Lung microvascular endothelial cell (primary cell): ENCODE measurements at regions not wholly inside any gene's neighbourhood (a gene's known extent, or its start where the extent isn't known, plus 50 kb on each side); places are given as distances from the start of the nearest gene placed in this dataset.
"Not testable (repeated sequence)": the region's sequence is repeated elsewhere in the genome, so short reads cannot be mapped to it uniquely, and the experiment has no call there.

Source experiments
- DNase-seq, 2 donors: peaks; one replicate each; pipeline versions ENCODE4 v3.0.0 to v3.0.0-alpha.2; 2010; ENCODE audit warnings: low read depth in 2 of 2

DNA sequence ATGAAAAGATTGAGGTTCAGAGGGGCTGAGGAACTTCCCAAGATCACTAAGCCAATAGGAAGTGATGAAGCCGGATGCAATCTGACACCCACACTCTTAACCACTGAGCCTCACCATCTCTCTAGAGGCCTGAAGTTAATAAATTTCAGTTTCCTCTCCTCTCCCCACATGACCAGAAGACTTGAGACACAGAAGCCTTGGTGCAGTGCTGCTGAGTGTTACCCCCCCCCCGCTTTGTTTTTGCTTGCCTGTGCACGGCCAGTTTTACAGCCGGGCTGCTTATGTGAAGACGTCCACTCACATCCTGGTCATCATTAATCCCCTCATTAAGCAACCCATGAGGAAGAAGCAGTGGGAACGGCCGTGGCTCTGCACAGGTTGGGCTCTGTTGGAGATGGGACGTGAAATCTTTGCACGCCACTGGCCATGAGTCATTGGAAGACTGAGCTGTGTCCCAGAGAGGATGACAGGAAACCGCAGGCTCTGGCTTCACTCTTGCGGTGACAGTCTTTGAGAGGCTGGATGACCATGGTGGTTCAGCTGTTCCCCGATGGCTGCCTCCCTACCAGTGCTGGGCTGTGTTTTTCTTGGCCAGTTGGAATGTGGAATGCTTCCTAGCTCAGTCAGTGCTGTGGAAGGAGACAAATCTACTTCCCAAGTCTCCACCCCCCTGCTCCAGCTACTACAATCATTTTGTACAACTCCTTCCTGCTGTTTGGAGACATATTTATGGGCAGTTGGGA lies 232.6 kb upstream of the LRTM1 start:
- no peak for DNase-seq

DNA sequence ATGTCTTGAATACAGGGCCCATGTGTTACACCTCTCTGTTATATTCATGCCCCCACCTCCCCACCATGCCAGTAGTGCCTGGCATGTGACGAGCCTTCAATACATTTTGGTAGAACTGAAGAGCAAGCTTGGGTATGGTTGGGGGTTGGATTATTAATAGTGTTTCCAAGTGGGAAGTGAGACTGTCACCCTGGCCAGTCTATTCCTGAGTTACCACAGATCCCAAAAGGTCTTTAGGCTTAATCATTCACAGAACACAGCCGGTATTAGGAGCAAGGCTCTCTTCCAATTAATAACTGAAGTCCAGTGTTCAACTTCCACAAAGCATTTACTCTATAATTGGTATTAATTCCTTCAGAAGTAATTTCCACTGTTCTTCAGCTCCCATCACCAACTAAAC lies 231.9 kb upstream of the LRTM1 start:
- no peak for DNase-seq

DNA sequence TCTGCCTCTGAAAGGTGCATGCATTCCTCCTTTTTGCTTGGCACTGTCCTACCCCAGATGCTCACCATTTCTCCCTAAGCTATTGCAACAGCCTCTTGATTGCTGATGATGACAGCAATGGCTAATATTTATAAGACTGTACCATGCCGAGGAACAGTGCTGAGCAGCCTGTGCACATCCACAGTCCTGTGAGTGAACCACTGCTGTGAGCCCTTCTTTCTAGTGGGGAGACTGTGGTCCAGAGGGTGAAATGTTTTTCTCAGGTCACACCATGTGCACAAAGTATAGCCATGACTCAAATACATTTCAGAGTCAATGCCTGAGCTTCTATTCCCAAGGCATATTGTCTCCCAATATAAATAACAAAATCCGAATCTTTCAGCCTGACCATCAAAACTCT lies 231.2 kb upstream of the LRTM1 start:
- no peak for DNase-seq

DNA sequence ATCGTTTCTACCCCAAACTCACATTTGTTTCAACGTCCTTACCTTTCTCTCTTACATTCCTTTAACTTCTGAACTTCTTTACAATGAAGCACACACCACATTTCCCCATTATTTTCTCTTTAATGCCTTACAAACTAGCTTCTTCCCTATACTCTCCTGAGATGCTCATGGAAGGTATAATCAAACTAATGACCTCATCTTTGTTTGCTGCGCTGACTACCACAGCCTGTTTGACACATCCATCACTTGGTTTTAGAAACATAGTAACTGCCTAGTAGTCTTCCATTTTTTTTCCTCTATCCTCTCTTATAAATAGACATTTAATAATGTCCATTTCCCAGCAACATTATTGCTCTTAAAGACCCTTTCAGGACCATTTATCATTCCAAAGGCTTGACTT lies 230.5 kb upstream of the LRTM1 start:
- no peak for DNase-seq

DNA sequence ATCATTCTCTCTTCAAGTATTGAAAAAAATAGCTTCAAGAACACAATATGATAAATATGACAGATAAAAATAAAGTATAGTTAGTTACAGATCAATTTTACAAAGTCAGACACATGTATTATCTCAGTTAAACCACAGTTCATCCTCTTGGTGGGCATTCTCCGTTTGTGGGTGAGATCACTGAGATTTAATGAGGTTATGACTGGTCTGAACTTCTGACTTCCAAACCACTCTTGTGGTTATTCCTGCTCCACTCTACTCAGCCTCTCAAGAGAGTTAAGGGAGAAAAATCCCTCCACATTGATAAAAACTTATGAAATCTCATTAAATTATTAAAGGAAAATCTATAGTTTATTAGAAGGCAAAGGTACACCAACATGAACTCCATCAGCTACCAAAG lies 229.9 kb upstream of the LRTM1 start:
- DNase-seq = no peak

DNA sequence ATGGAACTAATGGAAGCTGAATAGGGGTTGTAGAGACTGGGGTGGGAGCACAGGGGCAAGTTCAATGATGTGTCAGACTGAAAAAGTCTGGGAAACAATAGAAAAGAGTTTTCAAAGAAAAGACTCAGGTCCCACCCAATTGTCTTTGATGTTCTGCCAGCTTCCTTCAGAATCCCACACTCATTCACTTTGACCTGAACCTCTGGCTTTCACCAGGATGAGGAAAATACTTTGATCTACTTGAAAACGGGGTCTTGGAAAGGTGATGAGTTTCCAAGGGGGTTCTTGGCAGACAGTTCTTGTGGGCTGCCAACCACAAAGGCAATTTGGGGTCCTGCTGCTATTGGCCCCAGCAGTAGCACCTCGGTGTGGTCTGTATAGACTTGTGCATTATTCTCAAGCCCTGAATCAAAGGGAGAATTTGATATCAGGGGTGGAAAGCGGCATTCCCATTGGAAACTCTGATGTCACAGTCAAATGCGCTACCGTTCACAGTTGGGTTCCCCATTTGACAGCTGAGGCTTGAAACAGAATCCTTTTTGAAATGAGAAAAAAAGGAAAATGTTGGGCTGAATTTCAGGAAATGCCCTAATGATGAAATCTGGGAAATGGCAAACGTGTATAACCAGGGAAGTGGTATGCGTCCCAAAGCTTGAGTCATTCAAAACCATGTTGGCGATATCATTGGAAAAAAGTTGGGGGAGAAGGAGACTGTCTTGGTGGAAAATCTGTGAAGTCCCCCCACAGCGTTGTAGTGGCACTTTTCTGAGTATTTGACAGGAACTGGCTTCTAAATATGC lies 229.2 kb upstream of the LRTM1 start:
- no peak for DNase-seq

DNA sequence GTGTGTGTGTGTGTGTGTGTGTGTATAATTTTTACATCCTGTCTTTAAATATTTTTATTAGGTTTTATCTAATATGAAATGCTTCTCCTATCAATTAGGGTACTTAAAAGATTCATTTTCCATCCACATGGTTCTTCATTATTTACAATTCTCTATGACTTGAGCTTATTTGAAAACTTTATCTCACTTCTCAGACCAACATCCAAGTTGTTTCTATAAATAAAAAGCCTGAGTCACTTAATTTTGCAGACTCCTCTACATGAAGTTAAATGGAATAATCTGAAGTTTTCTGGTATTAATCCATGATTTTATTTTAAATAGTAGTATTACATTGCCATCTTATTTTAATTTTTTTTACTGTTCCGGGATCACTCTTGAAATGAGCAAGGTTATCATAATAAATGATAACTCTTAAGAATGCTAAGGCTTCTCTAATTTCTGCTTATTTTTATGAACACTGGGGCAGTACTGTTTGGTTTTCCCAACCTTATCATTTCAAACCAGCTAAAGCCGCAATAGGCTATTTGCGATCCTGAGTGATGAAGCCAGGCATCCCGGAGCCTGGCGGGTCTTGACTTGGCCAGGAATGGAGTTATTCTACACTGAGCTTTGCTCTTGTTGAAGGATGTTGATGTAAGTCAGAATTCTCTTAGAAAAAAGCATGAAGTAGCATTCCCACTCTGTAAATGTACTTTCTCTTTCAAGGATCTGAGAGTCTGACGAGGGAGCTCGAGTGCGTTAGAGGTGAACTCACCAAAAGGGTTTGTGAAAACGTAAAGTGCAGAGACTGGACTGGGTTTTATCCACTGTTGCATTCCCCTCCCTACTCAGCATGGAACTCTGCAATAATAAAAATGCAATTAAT lies 220.2 kb upstream of the LRTM1 start:
- DNase-seq = no peak

DNA sequence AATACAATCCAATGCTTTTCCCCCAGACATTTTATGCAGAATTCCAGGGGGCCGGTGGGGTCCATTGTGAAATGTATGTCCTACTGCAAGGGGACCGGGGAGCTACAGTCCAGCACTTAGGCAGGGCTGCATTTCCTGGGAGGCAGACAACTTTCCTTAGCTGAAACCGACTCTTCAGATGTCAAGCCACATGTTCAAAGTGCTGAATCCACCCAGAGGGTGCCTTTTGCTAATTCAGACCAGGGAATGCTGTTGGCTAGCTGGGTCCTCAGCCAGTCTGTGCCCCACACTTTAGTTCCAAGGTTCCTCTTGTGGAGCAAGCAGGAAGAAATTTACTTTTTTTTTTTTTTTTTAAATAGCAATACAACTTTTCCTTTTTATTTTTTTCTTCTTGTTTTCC lies 219.5 kb upstream of the LRTM1 start:
- no peak for DNase-seq

DNA sequence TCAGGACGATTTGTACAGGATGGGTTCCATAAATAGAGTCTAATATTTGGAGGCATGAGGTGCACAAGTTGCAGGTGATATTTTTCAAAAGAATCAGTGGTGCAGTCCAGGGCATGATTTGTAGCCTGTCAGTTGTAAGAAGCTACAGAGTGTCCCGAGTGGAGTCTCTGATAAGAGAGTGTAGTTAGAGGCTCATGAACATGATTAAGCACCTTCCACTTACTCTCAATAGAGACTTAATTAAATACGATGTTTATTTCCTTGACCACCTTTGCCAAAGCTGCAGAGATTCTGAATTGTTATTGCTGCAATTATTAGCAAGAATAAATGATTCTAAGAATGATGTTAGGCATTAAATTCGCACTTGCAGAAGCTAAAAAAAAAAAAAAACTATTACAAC lies 218.4 kb upstream of the LRTM1 start:
- no peak for DNase-seq

DNA sequence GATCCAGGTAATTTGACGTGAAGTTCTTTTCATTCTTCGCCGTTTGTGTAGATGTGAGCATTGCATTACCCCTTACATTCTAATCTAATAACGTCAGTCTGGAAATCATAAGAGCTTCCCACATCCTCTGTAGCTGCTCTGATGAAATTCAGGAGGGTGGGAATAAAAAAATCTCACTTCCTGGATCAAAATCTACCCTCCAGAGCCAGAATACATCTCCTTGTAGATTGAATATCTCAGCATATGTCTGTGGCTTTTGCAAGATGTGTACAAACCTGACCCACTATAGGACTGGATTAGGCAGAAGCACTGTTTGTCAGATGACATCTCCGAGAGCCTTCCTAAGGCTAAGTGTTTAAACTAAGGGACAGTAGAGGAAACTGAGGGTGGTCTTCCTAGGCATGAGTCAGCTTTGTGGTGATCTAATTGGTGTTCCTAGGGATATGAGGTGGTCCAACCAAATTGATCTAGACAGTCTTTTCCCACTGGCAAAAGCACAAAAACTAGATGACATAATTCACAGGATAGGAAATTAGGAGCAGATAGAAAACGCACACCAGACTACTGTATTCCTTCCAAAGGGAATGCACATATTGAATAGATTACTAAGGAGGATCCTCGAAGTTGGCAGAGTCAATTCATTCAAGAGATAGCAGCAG lies 216.3 kb upstream of the LRTM1 start:
- no peak for DNase-seq

DNA sequence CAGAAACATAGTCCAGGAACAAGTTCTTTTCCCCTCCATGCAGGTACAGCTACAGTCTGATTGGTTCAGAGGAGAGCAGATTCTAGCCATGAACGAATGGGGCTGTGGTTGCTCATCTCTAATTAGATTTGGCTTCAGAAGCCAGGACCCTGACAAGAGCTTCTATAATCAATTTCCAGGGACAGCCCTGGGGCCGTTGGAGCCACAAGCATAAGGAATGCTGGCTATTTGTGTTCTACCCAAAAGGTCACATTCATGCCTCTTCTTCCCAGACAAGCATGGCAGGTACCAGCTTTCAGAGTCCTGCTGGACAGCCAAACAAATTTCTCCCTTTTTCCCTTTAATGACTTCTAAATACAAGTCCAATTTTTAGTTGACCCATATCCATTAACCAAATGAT lies 215.5 kb upstream of the LRTM1 start:
- no peak for DNase-seq

DNA sequence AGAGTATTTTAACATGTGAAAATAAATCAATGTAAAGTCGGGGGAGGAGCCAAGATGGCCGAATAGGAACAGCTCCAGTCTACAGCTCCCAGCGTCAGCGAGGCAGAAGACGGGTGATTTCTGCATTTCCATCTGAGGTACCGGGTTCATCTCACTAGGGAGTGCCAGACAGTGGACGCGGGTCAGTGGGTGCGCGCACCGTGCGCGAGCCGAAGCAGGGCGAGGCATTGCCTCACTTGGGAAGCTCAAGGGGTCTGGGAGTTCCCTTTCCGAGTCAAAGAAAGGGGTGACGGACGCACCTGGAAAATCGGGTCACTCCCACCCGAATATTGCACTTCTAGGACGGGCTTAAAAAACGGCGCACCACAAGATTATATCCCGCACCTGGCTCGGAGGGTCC lies 208.4 kb upstream of the LRTM1 start:
- not testable (repeated sequence) for DNase-seq

DNA sequence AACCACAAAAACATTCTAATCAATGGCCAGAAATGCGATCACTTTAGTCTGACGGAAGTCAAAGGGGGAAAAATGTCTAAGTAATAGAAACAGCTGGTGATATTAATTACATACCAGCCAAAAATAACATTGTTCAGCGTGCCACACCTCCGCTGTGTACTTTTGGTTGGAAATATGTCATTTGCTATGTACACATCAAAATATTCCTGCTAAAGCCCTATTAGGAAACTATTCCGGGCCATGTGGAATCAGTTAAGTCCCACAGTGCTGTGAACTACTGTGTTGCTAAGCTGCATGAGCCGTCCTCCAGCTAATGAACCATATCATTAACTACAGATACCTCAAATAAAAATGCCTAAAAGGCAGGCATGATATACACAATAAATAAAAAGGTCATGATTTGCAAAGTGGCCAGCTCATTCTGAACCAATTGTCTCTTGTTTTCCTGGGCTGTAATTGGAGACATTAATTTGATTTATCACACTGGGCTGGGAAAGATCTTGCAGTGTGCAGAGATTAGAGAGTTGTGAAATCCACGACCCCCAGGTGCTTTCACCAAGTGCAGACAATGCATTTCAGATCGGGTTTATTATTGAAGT lies 200.5 kb upstream of the LRTM1 start:
- no peak for DNase-seq

DNA sequence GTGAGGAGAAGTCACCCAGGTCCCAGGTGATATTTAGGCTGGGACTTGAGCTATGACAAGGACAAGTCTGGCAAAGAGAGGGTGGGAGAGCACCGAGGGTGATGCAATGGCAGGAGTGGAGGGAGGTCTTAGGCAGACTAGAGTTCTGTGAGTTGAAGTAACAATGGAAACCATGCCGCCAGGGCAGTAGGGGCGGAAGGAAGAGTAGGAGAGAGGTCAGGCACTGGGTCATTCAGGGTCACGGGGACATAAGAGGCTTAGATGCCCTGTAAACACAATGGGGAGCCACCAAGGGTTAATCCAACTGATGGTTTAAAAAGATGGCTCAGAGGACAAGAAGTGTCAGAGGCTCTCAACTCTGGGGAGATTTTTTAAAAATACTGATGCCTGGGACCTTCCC lies 199.7 kb upstream of the LRTM1 start:
- DNase-seq = no peak

DNA sequence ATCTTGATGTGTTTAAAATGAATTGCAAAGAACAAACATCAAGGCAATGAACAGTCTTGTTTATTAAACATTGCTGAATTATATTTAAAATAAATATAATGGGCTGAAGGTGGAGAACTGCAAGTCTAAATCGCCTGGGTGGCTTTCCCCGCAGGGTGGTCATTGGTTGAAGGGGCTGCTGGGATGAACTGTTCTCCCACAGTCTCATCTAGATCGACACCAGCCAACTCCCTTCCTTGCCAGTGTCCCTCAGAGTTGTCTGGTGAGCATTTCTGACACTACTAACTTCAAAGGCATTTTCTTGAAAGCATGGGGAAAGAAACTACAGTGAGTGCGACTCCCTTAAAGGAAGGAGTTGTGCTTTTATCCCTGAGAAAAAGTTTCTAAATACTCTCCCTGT lies 196.5 kb upstream of the LRTM1 start:
- DNase-seq = no peak
